ENCODE measurements at regions not wholly inside any gene's neighbourhood (a gene's known extent, or its start where the extent isn't known, plus 50 kb on each side); places are given as distances from the start of the nearest gene placed in this dataset.

GRCh38 chr2:33877348-33878016 lies 278.4 kb upstream of the FAM98A start:
- TF ChIP-seq CTCF (IDR thresholded peaks at IDR 0.05; ENCODE audit: insufficient read depth in 1 of 2, low read depth in 1 of 2, low read length in 1 of 2, severe bottlenecking in 1 of 2, unreplicated experiment in 1 of 2), result no peak
- Mint-ChIP-seq H3K4me3 (ENCODE audit: unreplicated experiment) (no peak overlapping the region), H3K36me3 (ENCODE audit: insufficient read depth, unreplicated experiment) (no peaks in the 10 kb centered on the region), H3K27me3 (ENCODE audit: insufficient read depth, unreplicated experiment) (no peaks in the 10 kb centered on the region), H3K4me1 (ENCODE audit: low read depth, unreplicated experiment) (no peaks in the 10 kb centered on the region), H3K9me3 (ENCODE audit: unreplicated experiment) (no peaks in the 10 kb centered on the region), H3K27ac (ENCODE audit: unreplicated experiment) (no peak overlapping the region)
- Histone ChIP-seq H3K36me3 (ENCODE audit: control insufficient read depth, insufficient read depth, low read length) (no peaks in the 10 kb centered on the region), H3K4me1 (no peaks in the 10 kb centered on the region), H3K27me3 (replicated peaks; ENCODE audit: control insufficient read depth, insufficient read depth, low read length) (no peaks in the 10 kb centered on the region), H3K9me3 (no peaks in the 10 kb centered on the region), H3K4me3 (ENCODE audit: low read depth, low read length) (no peak overlapping the region)
- no TSS peak for BruUV-seq (replicated peaks)
- DNase-seq, result no peak
- intact Hi-C loops (cut with micrococcal nuclease; ENCODE audit: unreplicated experiment), result no loop called here
- CTCF ChIA-PET, result no interaction called here
- POLR2A ChIA-PET, result no interaction called here

GRCh38 chr2:33873076-33873605 lies 274.0 kb upstream of the FAM98A start:
- Histone ChIP-seq H3K9me3 (0 out of 2 replicates have a peak, but pooled peaks cover 3% of the 10 kb centered on the region), H3K4me3 (ENCODE audit: low read depth, low read length) (no peak overlapping the region), H3K27me3 (replicated peaks; ENCODE audit: control insufficient read depth, insufficient read depth, low read length) (no peaks in the 10 kb centered on the region), H3K4me1 (no peaks in the 10 kb centered on the region), H3K36me3 (ENCODE audit: control insufficient read depth, insufficient read depth, low read length) (no peaks in the 10 kb centered on the region)
- intact Hi-C loops (cut with micrococcal nuclease; ENCODE audit: unreplicated experiment), result no loop called here
- H3K27ac Mint-ChIP-seq (ENCODE audit: unreplicated experiment), result no peak overlapping the region
- no peaks in the 10 kb centered on the region for H3K4me1 Mint-ChIP-seq (ENCODE audit: low read depth, unreplicated experiment)
- TF ChIP-seq CTCF (IDR thresholded peaks at IDR 0.05; ENCODE audit: insufficient read depth in 1 of 2, low read depth in 1 of 2, low read length in 1 of 2, severe bottlenecking in 1 of 2, unreplicated experiment in 1 of 2), result no peak
- no TSS peak for BruUV-seq (replicated peaks)
- no peaks in the 10 kb centered on the region for H3K36me3 Mint-ChIP-seq (ENCODE audit: insufficient read depth, unreplicated experiment)
- ChIA-PET CTCF (no interaction called here), POLR2A (no interaction called here)
- H3K27me3 Mint-ChIP-seq (ENCODE audit: insufficient read depth, unreplicated experiment), result no peaks in the 10 kb centered on the region
- no peak overlapping the region for H3K4me3 Mint-ChIP-seq (ENCODE audit: unreplicated experiment)
- no peak for DNase-seq
- peaks cover 16% of the 10 kb centered on the region for H3K9me3 Mint-ChIP-seq (ENCODE audit: unreplicated experiment)

GRCh38 chr2:33859811-33860461 lies 260.8 kb upstream of the FAM98A start:
- Mint-ChIP-seq H3K4me3 (ENCODE audit: unreplicated experiment) (no peak overlapping the region), H3K4me1 (ENCODE audit: low read depth, unreplicated experiment) (no peaks in the 10 kb centered on the region), H3K9me3 (ENCODE audit: unreplicated experiment) (peaks cover 34% of the 10 kb centered on the region), H3K36me3 (ENCODE audit: insufficient read depth, unreplicated experiment) (no peaks in the 10 kb centered on the region), H3K27ac (ENCODE audit: unreplicated experiment) (no peak overlapping the region), H3K27me3 (ENCODE audit: insufficient read depth, unreplicated experiment) (no peaks in the 10 kb centered on the region)
- BruUV-seq (replicated peaks), result no TSS peak
- POLR2A ChIA-PET, result no interaction called here
- TF ChIP-seq CTCF (IDR thresholded peaks at IDR 0.05; ENCODE audit: insufficient read depth in 1 of 2, low read depth in 1 of 2, low read length in 1 of 2, severe bottlenecking in 1 of 2, unreplicated experiment in 1 of 2), result no peak
- Histone ChIP-seq H3K4me1 (no peaks in the 10 kb centered on the region), H3K9me3 (0 out of 2 replicates have a peak, but pooled peaks cover 7% of the 10 kb centered on the region), H3K36me3 (ENCODE audit: control insufficient read depth, insufficient read depth, low read length) (no peaks in the 10 kb centered on the region), H3K27me3 (replicated peaks; ENCODE audit: control insufficient read depth, insufficient read depth, low read length) (no peaks in the 10 kb centered on the region), H3K4me3 (ENCODE audit: low read depth, low read length) (no peak overlapping the region)
- no peak for DNase-seq
- intact Hi-C loops (cut with micrococcal nuclease; ENCODE audit: unreplicated experiment), result no loop called here
- CTCF ChIA-PET, result no interaction called here

Data from Caco-2 (cell line).